ENCODE measurements at regions not wholly inside any gene's neighbourhood (a gene's known extent, or its start where the extent isn't known, plus 50 kb on each side); places are given as distances from the start of the nearest gene placed in this dataset.
"Not testable (repeated sequence)": the region's sequence is repeated elsewhere in the genome, so short reads cannot be mapped to it uniquely, and the experiment has no call there.

DNA sequence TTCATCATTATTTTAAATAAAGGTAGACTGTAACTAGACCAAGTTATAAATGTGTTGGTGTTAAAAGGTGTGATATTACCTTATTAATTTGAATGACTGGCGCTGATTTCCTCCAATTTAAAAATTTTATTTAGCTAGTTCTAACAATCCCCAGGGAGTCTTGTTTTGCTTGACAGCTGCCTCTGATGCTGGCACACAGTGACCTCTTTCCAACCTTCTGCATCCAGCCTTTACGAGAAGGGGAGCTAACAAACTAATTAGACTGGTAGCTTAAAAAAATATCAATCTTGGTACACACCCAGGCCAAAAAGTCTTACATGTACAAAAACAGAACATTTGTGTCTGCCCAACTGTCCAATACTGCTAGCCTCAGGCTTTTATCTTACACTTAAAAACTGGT, 51.8 kb upstream of the ENPEP start:
- no peak for DNase-seq (ENCODE audit: low read depth)

DNA sequence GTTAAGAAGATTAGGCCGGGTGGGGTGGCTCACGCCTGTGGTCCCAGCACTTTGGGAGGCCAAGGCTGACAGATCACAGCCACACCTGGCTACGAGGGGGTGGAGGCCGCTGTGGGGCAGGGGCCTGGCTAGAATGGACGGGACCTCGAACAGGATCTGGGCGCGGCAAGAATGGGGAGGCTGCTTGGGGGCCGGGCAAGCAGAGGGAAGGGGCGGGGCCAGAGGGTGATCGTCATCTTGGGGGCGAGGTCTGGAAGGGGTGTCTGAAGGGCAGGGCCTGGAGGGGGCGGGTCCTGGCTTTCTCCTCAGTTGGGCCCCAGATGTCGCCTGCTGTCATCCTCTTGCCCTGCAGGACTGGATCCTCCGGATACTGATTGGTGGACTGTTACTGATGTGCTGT, 57.3 kb upstream of the ENPEP start:
- no peak for DNase-seq (ENCODE audit: low read depth)

DNA sequence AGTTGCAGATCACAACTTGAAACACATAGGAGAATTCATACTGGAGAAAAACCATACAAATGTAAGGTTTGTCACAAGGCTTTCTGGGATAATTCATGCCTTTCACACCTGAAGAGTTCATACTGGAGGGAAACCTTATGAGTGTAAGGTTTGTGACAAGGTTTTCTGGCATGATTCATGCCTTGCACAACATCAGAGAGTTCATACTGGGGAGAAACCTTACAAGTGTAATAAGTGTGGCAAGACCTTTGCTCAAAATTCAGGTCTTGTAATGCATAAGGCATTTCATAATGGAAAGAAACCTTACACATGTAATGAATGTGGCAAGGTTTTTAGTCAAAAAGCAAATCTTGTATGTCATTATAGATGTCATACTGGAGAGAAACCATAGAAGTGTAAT, 58.8 kb upstream of the ENPEP start:
- DNase-seq (ENCODE audit: low read depth), result no peak

DNA sequence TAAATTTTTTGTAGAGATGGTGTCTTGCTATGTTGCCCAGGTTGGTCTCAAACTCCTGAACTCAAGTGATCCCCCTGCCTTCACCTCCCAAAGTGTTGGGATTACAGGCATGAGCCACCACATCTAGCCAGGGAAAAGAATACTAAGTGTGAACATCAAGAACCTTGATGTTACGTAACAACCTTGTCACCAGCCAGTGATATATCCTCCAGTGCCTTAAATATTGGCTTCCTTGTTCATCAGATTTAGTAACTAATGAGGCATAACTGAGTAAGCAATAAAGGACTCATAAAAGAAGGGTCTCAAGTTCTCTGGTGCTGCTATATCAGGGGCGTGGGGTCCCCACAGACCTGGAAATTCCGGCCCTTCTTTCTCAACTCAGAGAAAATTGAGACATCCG, 60.5 kb upstream of the ENPEP start:
- no peak for DNase-seq (ENCODE audit: low read depth)

DNA sequence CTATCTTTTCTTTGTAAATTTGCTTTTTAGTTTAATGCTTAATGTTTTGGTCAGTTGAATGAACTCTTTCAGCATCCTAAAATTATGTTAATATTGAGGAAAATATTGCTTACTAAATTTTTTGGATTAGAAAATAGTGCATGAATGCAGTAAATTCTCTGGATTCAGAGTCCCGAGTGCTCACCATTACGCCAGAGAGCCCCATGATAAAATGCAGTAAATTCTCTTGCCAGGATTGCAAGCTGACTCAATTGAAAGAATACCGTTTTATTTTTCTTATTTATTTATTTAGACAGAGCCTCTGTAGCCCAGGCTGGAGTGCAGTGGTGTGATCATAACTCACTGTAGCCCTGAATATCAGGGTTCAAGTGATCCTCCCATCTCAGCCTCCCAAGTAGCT, 60.9 kb upstream of the ENPEP start:
- no peak for DNase-seq (ENCODE audit: low read depth)

DNA sequence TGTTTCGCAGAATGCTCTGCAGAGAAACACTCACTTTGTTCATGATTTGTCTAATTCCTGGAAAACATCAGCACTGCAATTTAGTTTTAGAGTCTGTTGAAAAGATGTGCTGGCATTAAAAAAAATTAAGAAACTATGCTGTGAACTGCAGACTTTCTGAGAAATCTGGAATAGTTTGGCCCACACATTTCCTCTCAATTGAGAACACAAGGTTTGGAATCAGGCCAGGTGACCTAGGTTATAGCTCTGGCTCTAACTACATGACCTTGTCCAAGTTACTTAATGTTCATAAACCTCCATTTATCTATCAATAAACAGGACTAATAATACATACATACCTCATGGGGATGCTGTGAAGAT, 61.4 kb upstream of the ENPEP start:
- DNase-seq (ENCODE audit: low read depth), result no peak

DNA sequence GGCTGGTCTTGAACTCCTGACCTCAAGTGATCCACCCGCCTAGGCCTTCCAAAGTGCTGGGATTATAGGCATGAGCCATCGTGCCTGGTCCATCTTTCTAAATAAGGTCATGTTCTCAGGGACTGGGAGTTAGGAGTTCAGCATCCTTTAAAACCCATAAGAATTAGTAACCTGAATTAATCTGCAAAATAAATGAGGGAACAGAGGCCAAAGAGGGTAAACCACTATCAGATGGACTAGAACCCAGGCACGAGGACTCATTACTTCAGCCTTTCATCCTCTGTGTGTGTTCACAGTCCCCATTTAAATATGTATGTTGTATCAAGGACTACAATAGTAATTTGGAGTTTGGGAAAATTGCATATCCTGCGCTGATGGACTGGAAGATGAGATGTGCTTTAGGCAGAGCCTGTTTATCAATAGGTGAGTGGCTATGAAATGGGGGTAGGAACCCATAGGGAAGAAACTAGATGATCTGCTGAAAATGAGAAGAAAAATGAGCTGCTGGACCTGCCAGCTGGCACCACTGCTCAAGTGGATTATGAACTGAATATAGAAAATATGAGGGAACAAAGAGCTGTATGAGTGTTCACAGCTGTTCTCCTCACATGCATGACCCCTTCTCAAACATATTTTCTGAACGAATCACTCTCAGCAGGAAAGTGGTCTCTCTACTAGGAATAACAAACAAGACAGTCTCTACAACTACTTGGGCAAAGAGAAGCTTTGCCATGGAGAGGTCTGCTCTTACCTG, 62.0 kb upstream of the ENPEP start:
- DNase-seq (ENCODE audit: low read depth), result not testable (repeated sequence)

DNA sequence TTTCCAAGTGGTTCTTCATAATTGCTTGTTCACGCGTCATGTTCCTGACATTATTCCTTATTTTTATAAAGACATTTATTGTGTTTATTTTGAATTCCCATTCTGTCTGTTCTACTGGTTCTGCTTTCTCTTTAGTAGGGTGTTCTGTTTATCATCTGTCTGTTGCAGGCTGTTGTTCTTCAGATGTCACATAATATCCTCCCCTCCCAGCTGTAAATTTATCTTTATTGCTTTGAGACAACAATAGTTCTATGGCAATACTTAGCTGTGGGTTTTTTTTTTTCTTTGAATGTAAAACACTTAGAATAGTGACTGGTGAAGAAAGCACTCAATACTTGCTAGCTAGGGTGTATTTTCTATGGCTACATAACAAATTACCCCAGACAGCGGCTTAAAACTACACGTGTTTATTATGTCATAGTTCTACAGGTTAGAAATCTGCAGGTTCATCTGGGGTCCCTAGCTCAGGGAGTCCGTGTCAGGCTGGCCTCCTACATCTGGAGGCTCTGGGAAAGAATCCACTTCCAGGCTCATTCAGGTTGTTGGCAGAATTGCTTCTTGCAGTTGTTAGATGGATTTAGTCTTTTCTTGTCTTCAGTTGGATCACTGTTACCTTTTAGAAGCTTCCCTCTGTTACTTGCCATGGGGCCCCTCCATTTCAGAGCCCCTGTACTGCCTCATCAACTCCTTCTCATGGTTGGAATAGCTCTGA, 63.4 kb upstream of the ENPEP start:
- no peak for DNase-seq (ENCODE audit: low read depth)

DNA sequence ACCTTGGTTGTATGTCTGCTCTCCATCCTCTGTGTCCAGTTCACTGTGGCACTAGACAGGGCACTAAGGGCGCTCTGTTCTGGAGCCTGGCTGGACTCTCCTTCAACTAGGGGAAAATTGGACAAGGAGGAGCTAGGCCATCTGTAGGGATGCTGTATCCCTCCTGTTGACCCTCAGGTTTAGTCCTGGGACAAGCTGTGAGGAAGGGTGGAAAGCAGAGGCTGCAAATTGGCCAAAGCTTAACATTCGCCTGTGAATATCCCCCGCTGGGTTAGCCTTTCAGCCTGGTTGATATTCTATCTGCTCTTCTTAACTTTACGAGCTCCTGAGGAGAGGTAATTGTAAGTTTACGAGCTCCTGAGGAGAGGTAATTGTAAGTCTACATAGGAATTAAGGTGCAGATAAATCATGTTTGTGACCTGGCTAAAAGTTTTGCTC, 64.4 kb upstream of the ENPEP start:
- DNase-seq (ENCODE audit: low read depth), result no peak

DNA sequence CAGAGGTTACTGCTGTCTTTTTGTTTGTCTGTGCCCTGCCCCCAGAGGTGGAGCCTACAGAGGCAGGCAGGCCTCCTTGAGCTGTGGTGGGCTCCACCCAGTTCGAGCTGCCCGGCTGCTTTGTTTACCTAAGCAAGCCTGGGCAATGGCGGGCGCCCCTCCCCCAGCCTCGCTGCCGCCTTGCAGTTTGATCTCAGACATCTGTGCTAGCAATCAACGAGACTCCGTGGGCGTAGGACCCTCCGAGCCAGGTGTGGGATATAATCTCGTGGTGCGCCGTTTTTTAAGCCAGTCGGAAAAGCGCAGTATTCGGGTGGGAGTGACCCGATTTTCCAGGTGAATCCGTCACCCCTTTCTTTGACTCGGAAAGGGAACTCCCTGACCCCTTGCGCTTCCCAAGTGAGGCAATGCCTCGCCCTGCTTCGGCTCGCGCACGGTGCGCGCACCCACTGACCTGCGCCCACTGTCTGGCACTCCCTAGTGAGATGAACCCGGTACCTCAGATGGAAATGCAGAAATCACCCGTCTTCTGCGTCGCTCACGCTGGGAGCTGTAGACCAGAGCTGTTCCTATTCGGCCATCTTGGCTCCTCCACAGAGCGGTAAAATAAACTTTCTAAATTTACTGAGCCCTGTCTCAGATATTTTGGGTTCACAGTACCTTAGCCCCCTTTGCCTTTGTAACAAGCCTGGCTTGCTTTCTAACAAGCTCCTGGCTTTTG, 64.9 kb upstream of the ENPEP start:
- not testable (repeated sequence) for DNase-seq (ENCODE audit: low read depth)

DNA sequence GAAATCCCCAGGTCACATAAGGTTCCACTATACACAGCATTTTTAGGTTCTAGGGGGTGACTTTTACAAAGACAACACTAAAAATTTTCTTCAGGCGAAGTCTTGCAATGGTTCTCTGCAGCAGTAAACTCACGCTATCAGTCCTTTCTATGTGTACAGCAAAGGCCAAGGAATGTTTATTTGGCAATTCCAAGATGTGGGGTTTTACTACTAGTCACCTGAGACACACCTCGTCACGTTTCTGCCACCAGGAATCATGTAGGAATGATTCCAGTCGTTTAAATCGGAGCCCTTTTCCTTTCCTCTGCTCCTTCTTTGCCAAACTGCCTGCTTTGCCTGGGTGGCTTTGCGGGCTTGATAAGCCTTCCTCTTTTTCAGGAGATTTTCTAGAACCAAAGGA, 75.9 kb upstream of the ENPEP start:
- no peak for DNase-seq (ENCODE audit: low read depth)

DNA sequence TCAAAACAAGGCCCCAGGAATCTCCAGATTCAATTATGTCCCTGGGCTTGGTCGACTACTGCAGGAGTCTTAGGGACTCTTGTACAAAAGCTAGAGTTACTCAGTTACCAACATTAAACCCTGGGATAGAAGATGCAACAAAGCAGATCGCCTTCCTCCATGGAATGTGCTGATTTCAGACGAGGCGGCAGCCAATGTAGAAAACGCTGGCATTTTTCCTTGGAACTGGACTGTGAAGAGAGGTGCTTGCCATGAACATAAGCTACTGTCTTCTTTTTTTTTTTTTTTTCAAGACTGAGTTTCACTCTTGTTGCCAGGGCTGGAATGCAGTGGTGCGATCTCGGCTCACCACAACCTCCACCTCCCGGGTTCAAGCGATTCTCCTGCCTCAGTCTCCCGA, 76.9 kb upstream of the ENPEP start:
- not testable (repeated sequence) for DNase-seq (ENCODE audit: low read depth)

DNA sequence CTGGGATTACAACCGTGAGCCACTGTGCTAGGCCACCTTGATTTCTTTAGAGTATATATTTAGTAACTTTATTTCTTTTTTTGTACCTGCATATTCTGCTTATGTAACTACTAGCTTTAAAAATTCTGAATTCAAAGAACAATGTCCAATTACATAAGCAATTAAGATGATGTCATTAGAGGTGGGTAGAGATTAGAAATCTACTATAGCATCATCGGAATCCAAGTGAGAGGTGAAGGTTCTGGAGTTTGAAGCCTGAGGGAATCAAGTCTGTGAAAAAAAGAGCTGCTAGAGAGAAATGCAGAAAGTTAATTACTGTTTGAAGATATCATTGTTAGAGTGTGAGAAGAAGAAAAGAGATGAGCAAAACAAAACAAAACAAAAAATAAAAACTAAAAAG, 79.0 kb upstream of the ENPEP start:
- no peak for DNase-seq (ENCODE audit: low read depth)

DNA sequence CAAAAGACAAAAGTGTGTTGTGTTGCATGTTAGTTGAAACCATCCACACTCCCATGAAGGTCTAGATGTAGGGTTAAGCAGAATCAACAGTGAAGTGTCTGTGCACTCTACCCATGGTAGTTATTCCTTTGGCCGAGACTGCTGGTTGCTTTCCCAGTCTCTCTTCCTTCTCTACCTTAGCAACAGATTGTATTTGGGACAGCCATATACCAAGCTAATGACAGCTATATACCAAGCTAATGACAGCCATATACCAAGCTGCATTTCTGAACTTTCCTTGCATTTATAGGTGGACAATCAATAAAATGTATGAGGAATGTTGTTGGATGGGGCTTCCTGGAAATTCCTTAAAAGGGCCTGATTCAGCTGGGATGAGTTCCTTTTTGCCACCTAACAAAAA, 80.5 kb upstream of the ENPEP start:
- no peak for DNase-seq (ENCODE audit: low read depth)

DNA sequence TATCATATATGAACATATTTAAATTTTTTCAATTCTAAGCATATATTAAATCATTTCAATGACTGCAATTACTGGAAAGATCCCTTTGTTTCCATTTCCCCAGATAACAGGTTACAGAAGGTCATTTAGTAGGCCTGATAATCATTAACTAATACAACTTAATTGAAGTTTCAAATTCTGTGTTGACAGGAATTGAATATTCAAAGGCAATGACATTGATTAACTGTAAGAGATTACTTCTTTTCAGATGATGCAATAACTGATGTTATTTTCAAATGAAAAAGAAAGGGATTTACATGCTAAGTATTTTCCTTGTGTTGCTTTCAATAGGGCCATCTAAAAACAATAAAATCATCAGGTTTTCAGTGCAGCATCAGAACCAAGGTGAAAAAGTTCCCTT, 81.1 kb upstream of the ENPEP start:
- no peak for DNase-seq (ENCODE audit: low read depth)

DNA sequence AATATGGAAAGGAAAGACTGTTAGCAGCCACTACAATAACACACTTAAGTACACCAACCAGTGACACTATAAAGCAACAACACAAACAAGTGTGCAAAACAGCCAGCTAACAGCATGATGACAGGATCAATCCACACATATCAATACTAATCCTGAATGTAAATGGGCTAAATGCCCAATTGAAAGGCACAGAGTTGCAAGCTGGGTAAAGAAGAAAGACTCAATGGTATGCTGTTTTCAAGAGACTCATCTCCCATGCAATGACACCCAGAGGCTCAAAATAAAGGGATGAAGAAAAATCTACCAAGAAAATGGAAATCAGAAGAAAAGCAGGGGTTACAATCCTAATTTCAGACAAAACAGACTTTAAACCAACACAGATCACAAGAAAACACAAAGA, 94.2 kb upstream of the ENPEP start:
- DNase-seq (ENCODE audit: low read depth), result no peak

DNA sequence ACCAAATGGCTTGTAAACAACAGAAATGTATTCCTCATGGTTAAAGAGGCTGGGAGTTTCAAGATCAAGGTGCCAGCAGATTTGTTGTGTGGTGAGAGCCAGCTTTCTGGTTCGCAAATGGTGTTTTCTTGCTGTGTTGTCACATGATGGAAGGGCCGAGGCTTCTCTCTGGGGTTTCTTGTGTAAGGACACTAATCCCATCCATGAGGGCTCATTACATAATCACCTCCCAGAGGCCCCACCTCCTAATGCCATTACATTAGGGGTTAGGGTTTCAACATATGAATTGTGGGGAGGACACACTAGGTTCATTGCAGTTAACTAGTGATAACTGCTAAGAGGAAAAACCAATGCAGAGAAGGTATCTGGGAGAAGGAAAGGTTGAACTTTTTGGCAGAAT, 103.5 kb upstream of the ENPEP start:
- DNase-seq (ENCODE audit: low read depth), result no peak

DNA sequence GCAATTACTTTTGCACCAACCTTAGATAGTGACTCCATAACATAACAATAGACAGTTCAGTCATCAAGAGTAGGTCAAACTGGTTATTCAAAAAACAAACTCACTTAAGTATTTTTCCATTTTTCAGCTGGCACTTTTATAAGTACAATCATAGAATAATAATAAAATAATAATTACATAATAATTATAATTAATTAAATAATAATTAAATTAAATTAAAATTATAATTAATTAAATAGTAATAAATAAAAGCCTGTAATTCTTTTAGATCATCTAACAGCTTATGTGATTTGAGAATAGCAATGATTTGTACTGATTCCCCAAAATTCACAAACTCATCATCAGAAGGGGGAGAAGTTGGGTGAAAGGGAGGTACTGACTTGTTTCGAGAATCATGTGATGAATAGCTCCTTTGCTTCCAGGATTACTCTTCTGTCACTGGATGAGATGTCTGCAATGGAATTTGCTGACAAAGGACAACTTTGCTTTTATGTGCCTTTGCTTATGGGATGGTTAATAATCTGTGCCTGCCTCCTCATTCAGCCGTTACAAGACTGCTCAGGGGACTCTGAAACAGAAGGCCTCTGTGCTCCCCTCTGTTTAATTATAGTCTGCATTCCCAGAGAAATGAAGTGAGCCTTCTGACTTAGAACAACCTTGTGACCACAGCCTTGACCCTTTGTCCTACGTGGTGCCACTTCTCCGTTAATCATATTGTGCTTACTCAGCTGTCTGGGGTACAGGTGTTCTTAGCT, 104.8 kb upstream of the ENPEP start:
- DNase-seq (ENCODE audit: low read depth), result no peak

DNA sequence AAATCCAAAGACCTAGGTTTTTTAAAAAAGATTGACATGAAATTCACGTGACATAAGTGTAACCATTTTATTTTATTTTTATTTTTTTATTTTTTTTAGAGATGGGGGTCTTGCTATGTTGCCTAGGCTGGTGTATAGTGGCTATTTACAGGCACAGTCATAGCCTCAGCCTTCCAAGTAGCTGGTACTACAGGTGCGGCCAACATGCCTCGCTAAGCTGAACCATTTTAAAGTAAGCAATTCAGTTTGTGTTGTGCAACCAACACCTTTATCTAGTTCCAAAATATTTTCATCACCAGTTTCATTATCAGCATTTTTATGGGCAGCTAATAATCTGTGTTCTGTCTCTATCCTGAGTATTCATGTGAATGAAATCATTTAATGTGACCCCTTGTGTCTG, 107.5 kb upstream of the ENPEP start:
- DNase-seq (ENCODE audit: low read depth), result no peak

DNA sequence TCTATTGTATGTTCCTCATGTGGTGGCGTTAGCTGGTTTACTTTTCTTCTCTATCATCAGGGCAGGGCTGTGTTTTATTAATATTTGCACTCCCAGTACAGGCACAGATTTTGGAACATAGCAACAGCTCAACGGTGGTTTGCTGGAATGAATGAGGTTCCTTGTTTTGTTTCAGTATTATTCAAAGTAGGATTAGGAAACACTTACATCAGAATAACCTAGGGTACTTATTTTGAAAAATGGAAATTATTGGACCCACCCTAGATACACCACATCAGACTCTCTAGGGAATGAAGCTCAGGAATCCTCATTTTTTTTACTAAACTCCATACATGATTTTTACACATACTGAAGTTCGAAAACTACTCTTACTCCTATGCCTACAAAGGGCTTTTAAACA, 108.8 kb upstream of the ENPEP start:
- no peak for DNase-seq (ENCODE audit: low read depth)

DNA sequence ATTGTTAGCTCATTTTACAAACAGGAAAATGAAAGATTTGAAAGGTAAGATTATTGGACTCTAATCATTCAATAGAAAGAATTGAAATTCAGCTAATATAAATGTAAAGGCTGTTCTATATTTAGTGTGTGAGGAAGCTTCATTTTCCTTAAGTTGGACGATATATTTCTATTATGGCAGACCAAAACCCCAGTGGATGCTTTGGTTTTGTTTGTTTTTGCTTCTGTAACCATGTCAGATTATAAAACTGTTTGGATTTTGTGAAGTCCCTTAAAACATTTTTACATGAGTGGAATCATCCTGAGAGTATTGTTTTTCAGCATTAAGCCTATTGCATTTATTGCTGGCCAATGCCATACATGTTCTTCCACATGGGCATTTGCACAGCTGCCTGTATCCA, 110.2 kb upstream of the ENPEP start:
- DNase-seq (ENCODE audit: low read depth), result no peak

DNA sequence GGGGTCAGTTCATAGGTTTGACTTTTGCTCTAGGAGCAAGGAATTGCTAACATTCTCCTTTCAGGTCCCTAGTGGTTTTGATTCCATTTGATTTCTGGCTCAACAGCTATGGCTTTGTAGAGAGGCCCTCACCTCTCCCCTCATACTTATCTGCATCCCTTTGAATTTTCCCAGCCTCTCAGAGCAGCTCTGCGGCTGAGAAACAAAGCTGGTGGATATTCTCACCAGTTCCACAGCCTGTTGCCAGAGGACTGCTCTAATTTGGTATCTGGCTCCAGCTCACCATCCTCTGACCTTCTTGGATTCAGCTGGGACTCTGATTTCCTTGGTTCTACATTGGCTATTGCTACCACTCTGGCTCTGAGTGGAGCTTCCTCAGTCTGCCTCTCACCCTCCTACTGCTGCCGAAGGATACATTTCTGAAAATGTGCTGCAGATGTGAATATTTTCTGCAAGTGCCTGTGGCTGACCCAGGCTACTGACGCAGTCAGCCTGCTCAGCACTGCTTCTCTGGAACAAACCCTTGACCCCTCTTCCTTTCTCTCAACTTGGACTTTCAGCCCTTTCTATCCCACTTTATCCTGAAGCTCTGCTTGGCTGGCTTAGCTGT, 110.9 kb upstream of the ENPEP start:
- DNase-seq (ENCODE audit: low read depth), result no peak
